Right lobe of liver (tissue), 6 donors: ENCODE measurements at regions not wholly inside any gene's neighbourhood (a gene's known extent, or its start where the extent isn't known, plus 50 kb on each side); places are given as distances from the start of the nearest gene placed in this dataset.

ENCODE experiments used
- ATAC-seq, 4 donors: fragments of 200-7000 bp; cut with Tn5 transposase; one replicate each; pipeline ENCODE4 v1.9.1; 2020; ENCODE audit warnings: mild to moderate bottlenecking in 4 of 4, moderate library complexity in 4 of 4
- DNase-seq, 3 donors: peaks; one replicate each; pipeline ENCODE4 v3.0.0-alpha.2; 2020
- H3K27ac ChIP-seq, 3 donors: fragments of 200-600 bp; one replicate each; pipeline ENCODE4 v1.8.0; 2022
- H3K27me3 ChIP-seq, 2 donors: fragments of 200-600 bp; one replicate each; pipeline ENCODE4 v1.8.0; 2022
- H3K36me3 ChIP-seq, 4 donors: fragments of 200-600 bp; sonication (generic) in 1 of 4; one replicate each; pipeline versions ENCODE4 v1.5.1 to v1.8.0; 2017 to 2022; ENCODE audit warnings: control low read depth in 1 of 4
- H3K4me1 ChIP-seq, 4 donors: fragments of 200-600 bp; sonication (generic) in 1 of 4; one replicate each; pipeline versions ENCODE4 v1.5.1 to v1.8.0; 2017 to 2022; ENCODE audit warnings: control low read depth in 1 of 4
- H3K4me3 ChIP-seq, 3 donors: fragments of 200-600 bp; one replicate each; pipeline ENCODE4 v1.8.0; 2022
- H3K9me3 ChIP-seq, 4 donors: fragments of 200-600 bp; sonication (generic) in 1 of 4; one replicate each; pipeline versions ENCODE4 v1.5.1 to v1.8.0; 2017 to 2022; ENCODE audit warnings: control low read depth in 1 of 4
- POLR2A ChIP-seq: fragments of 450-650 bp; IDR thresholded peaks from one replicate; pipeline ENCODE4 v1.6.1; 2017; ENCODE audit warnings: antibody characterized with exemption, mild to moderate bottlenecking
- WGBS: methylation state at CpG from one replicate; pipeline ENCODE4 v1.1.6; 2018; ENCODE audit warnings: low coverage, low lambda C conversion rate; ENCODE audit not compliant: insufficient coverage; ENCODE audit errors: missing lambda C conversion rate; 5-methylcytosine and 5-hydroxymethylcytosine counted together
- intact Hi-C, 2 donors: fragments of 100-400 bp; cut with DNase I; formaldehyde crosslinking; loops; one replicate each; pipeline versions ENCODE4 v1.11.2 to v1.14.1; 2022
- TF ChIP-seq, protein P1 (sequence below), 4 donors: fragments of 200-600 bp in 3 of 4; fragments of 450-650 bp in 1 of 4; IDR thresholded peaks; one replicate each; pipeline versions ENCODE4 v1.5.1 to v1.8.0; 2016 to 2022; ENCODE audit warnings: antibody characterized with exemption in 4 of 4, mild to moderate bottlenecking in 2 of 4
- donor health status: DM: no; HTN: yes; CAD: no.
- donor health status: DM: no; HTN: no; CAD: no.
- donor health status: DM: no; HTN: no; CAD: no.
- donor health status: DM: no; HTN: yes; CAD: no.
- donor health status: DM: no; HTN: yes; CAD: no.

GRCh38 chr12:41777064-41777790 lies 367.4 kb downstream of the GXYLT1 start:
- DNase-seq (no peak), ATAC-seq (no peak)
- WGBS = 50% methylated on average over 8 of the region's 9 CpGs
- H3K4me3 ChIP-seq = no peak overlapping the region
- no peaks in the 10 kb centered on the region for H3K27me3 ChIP-seq
- TF ChIP-seq, protein P1, sequence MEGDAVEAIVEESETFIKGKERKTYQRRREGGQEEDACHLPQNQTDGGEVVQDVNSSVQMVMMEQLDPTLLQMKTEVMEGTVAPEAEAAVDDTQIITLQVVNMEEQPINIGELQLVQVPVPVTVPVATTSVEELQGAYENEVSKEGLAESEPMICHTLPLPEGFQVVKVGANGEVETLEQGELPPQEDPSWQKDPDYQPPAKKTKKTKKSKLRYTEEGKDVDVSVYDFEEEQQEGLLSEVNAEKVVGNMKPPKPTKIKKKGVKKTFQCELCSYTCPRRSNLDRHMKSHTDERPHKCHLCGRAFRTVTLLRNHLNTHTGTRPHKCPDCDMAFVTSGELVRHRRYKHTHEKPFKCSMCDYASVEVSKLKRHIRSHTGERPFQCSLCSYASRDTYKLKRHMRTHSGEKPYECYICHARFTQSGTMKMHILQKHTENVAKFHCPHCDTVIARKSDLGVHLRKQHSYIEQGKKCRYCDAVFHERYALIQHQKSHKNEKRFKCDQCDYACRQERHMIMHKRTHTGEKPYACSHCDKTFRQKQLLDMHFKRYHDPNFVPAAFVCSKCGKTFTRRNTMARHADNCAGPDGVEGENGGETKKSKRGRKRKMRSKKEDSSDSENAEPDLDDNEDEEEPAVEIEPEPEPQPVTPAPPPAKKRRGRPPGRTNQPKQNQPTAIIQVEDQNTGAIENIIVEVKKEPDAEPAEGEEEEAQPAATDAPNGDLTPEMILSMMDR (IDR thresholded peaks at IDR 0.05) = no peak
- no peak for TF ChIP-seq POLR2A
- H3K27ac ChIP-seq = no peak overlapping the region
- peaks cover 0 to 7% (median 0%) of the 10 kb centered on the region in 4 donors for H3K9me3 ChIP-seq
- intact Hi-C loops = no loop called here
- no peaks in the 10 kb centered on the region for H3K4me1 ChIP-seq
- no peaks in the 10 kb centered on the region for H3K36me3 ChIP-seq

GRCh38 chr12:41772478-41772877 lies 372.2 kb downstream of the GXYLT1 start:
- no peak for DNase-seq
- 25% methylated on average over 3 of the region's 4 CpGs for WGBS
- no peak for TF ChIP-seq POLR2A
- TF ChIP-seq, protein P1 (IDR thresholded peaks at IDR 0.05) = no peak
- H3K36me3 ChIP-seq = no peaks in the 10 kb centered on the region
- ATAC-seq = no peak
- H3K27me3 ChIP-seq = no peaks in the 10 kb centered on the region
- no peak overlapping the region for H3K4me3 ChIP-seq
- intact Hi-C loops = no loop called here
- H3K27ac ChIP-seq = no peak overlapping the region
- H3K9me3 ChIP-seq = no peaks in the 10 kb centered on the region
- no peaks in the 10 kb centered on the region for H3K4me1 ChIP-seq

DNA sequence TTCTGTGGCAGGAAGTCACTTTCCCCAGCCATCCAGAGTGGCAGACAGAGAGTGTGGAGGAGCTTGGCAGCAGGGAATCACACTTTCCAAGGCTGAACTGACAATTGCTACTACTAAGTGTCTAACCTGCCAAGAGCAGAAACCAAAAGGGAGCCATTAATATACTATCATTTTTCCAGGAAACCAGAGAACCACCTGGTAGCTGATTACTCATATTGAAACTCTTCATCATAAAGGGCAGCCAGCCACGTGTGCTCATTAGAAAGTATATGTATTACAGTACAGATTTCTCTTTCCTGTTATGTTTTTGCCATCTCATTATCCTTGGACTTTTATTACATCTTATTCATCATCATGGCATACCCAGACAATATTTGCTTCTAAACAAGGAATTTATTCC lies 374.9 kb downstream of the GXYLT1 start:
- intact Hi-C loops = no loop called here
- H3K27ac ChIP-seq = no peak overlapping the region
- no peaks in the 10 kb centered on the region for H3K4me1 ChIP-seq
- WGBS = 20% methylated on average over 1 of the region's 1 CpG
- H3K9me3 ChIP-seq = no peaks in the 10 kb centered on the region
- H3K36me3 ChIP-seq = no peaks in the 10 kb centered on the region
- DNase-seq (no peak), ATAC-seq (no peak)
- no peak for TF ChIP-seq POLR2A
- TF ChIP-seq, protein P1 (IDR thresholded peaks at IDR 0.05) = no peak
- no peaks in the 10 kb centered on the region for H3K27me3 ChIP-seq
- no peak overlapping the region for H3K4me3 ChIP-seq

DNA sequence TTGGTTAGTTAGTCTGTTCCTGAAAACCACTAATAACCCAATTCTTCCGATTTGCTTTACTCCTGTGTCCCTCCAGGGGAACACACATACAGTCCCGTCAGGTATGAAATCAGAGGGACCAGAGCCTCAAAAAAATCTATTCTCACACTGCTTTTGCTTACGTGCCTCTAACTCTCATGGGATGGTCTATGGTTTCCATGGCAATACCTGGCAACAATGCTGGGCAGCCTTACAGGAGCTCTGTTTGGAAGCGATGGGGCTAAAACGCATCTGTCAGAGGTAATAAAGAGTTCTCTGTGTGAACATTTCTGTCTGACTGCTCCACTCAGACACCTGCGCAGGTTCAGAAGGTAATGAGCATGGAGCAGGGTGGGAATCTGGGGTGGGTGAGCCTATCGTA lies 376.2 kb downstream of the GXYLT1 start:
- H3K27me3 ChIP-seq = no peaks in the 10 kb centered on the region
- H3K36me3 ChIP-seq = no peaks in the 10 kb centered on the region
- H3K27ac ChIP-seq = no peak overlapping the region
- no peaks in the 10 kb centered on the region for H3K4me1 ChIP-seq
- ATAC-seq (no peak), DNase-seq (no peak)
- TF ChIP-seq, protein P1 (IDR thresholded peaks at IDR 0.05) = no peak
- no peak for TF ChIP-seq POLR2A
- intact Hi-C loops = no loop called here
- WGBS = 69% methylated on average over 6 of the region's 7 CpGs
- H3K9me3 ChIP-seq = no peaks in the 10 kb centered on the region
- H3K4me3 ChIP-seq = no peak overlapping the region
